ENCODE measurements at regions not wholly inside any gene's neighbourhood (a gene's known extent, or its start where the extent isn't known, plus 50 kb on each side); places are given as distances from the start of the nearest gene placed in this dataset.

DNA sequence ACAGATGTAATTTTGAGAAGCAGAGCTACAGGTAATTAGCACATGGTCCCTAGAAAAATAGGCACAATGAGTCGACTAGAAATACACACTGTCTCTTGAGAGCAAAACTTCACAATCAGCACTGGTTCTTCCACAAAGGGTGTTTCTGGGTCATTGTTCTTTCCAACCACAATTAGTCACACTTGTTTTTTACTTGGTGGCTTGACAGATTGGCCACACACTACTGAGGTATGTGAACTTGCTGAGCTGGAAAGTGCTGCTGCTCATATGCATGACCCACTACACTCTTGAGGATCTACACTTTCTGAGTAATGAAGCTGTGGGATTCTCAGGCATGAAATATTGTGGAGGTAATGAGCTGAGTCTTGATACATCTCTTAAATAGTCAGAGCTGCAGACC, 347.7 kb downstream of the BCKDHB start (continued):
- TF ChIP-seq, protein P1, sequence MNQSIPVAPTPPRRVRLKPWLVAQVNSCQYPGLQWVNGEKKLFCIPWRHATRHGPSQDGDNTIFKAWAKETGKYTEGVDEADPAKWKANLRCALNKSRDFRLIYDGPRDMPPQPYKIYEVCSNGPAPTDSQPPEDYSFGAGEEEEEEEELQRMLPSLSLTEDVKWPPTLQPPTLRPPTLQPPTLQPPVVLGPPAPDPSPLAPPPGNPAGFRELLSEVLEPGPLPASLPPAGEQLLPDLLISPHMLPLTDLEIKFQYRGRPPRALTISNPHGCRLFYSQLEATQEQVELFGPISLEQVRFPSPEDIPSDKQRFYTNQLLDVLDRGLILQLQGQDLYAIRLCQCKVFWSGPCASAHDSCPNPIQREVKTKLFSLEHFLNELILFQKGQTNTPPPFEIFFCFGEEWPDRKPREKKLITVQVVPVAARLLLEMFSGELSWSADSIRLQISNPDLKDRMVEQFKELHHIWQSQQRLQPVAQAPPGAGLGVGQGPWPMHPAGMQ (IDR thresholded peaks at IDR 0.05; ENCODE audit: borderline replicate concordance): no peak
- TF ChIP-seq BCL11A (IDR thresholded peaks at IDR 0.05; ENCODE audit: low read depth, low read length) (0 out of 2 replicates have a peak, but pooled peaks have one; percentile 20), ZNF274 (IDR thresholded peaks at IDR 0.05; ENCODE audit: insufficient read depth, insufficient read length) (no peak), ASH2L (IDR thresholded peaks at IDR 0.05; ENCODE audit: borderline replicate concordance, low read depth) (no peak), CBX5 (IDR thresholded peaks at IDR 0.05; ENCODE audit: low read depth) (no peak), SP1 (IDR thresholded peaks at IDR 0.05; ENCODE audit: low read depth, low read length) (no peak), HDAC2 (IDR thresholded peaks at IDR 0.05) (no peak), EZH2 (IDR thresholded peaks at IDR 0.05; ENCODE audit: borderline replicate concordance, control insufficient read depth, low read depth, low read length) (no peak), RFX5 (IDR thresholded peaks at IDR 0.05; ENCODE audit: low read depth, low read length) (no peak)

DNA sequence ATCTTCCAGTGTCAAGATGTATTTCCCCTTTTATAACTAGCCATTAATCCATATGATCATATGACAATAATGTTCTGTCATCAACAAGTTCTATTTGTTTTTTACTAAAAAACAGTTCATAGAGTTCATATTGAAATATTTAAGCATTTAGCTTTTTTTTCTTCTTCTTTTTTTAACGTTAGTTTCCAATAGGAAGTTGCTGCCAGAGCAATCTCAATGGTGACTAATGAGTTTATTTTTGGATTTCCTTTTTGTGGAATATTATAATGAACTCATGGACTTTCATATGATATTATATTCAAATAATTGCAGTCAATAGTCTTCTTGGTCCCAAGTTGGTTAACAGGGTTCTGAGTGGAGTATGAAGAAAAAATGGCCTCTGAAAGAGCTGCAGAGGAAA, 343.3 kb downstream of the BCKDHB start:
- no peak overlapping the region for H3K9ac ChIP-seq (ENCODE audit: control insufficient read depth, insufficient read depth, low read length)
- no peaks in the 10 kb centered on the region for H4K20me1 ChIP-seq (ENCODE audit: control insufficient read depth, insufficient read depth)
- H3K4me1 ChIP-seq (ENCODE audit: control insufficient read depth, insufficient read depth, low read length): no peaks in the 10 kb centered on the region
- no TSS peak for BruUV-seq (replicated peaks)
- H3K4me3 ChIP-seq: no peak overlapping the region
- H3K79me2 ChIP-seq (ENCODE audit: control insufficient read depth, insufficient read depth, low read length): no peaks in the 10 kb centered on the region
- in situ Hi-C loops (cut with MboI) (no loop called here), intact Hi-C loops (cut with micrococcal nuclease; ENCODE audit: unreplicated experiment) (no loop called here)
- DNase-seq (ENCODE audit: low read depth, low spot score): no peak
- ChIA-PET SMC1A (ENCODE audit: uncharacterized antibody, unreplicated experiment) (no interaction called here), RAD21 (ENCODE audit: unreplicated experiment) (no interaction called here), CTCF (no interaction called here), POLR2A (no interaction called here)
- H2AFZ ChIP-seq (ENCODE audit: control insufficient read depth, low read depth, low read length): no peak overlapping the region
- no peak for ATAC-seq
- no peak for TF ChIP-seq CREM (IDR thresholded peaks at IDR 0.05; ENCODE audit: low read depth)
- no peak for TF ChIP-seq CHD1 (IDR thresholded peaks at IDR 0.05; ENCODE audit: low read depth, low read length)
- H3K4me2 ChIP-seq (ENCODE audit: control insufficient read depth, insufficient read depth): no peak overlapping the region
- H3K27me3 ChIP-seq (replicated peaks in 1 of 2; ENCODE audit: control insufficient read depth in 2 of 2, insufficient read depth in 2 of 2, low read length in 1 of 2): no peaks in the 10 kb centered on the region
- FAIRE-seq: no peak
- no peaks in the 10 kb centered on the region for H3K36me3 ChIP-seq (ENCODE audit: control insufficient read depth in 2 of 2, insufficient read depth in 2 of 2, low read length in 1 of 2)
- no peak overlapping the region for H3K27ac ChIP-seq (ENCODE audit: control insufficient read depth, insufficient read depth)
- no peaks in the 10 kb centered on the region for H3K9me3 ChIP-seq (replicated peaks; ENCODE audit: control insufficient read depth, insufficient read depth, low read length)
- WGBS (ENCODE audit: insufficient coverage, insufficient replicate concordance, low lambda C conversion rate, missing lambda C conversion rate): 0% methylated on average over 1 of the region's 1 CpG
